B cell (primary cell): ENCODE measurements at regions not wholly inside any gene's neighbourhood (a gene's known extent, or its start where the extent isn't known, plus 50 kb on each side); places are given as distances from the start of the nearest gene placed in this dataset.

Experiments
- EZH2 ChIP-seq: IDR thresholded peaks from 2 replicates; pipeline ENCODE4 v1.6.1; 2012; ENCODE audit warnings: borderline replicate concordance, low read depth, mild to moderate bottlenecking, moderate library complexity, low read length; ENCODE audit not compliant: insufficient read depth, poor library complexity, severe bottlenecking
- TF ChIP-seq, protein P1 (sequence below): fragments of 200-600 bp; IDR thresholded peaks from one replicate; pipeline ENCODE4 v1.8.0; 2022; ENCODE audit warnings: antibody characterized with exemption, mild to moderate bottlenecking

DNA sequence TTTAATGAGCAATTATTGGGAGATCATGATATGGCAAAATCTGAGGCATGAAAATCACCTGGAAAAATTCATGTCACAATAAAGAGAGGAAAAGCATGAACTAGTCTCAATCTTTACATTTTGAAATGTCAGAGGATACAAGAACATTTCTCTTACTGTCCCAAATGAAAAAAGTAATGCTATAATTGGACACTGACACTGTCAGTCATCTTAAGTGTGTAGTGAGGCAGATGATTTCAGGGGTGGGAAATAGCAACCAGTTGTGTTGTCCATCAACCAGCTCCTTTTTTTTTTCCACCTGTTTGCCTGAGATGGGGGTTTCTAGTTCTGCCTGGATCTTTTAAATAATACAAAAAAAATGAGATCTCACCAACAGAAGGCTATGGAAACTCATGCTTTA lies 646.2 kb downstream of the KCNT2 start:
- TF ChIP-seq, protein P1, sequence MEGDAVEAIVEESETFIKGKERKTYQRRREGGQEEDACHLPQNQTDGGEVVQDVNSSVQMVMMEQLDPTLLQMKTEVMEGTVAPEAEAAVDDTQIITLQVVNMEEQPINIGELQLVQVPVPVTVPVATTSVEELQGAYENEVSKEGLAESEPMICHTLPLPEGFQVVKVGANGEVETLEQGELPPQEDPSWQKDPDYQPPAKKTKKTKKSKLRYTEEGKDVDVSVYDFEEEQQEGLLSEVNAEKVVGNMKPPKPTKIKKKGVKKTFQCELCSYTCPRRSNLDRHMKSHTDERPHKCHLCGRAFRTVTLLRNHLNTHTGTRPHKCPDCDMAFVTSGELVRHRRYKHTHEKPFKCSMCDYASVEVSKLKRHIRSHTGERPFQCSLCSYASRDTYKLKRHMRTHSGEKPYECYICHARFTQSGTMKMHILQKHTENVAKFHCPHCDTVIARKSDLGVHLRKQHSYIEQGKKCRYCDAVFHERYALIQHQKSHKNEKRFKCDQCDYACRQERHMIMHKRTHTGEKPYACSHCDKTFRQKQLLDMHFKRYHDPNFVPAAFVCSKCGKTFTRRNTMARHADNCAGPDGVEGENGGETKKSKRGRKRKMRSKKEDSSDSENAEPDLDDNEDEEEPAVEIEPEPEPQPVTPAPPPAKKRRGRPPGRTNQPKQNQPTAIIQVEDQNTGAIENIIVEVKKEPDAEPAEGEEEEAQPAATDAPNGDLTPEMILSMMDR: no peak
- no peak for TF ChIP-seq EZH2
